GM18511 (cell line): ENCODE measurements at regions not wholly inside any gene's neighbourhood (a gene's known extent, or its start where the extent isn't known, plus 50 kb on each side); places are given as distances from the start of the nearest gene placed in this dataset.

ENCODE experiments used
- ATAC-seq: cut with Tn5 transposase; IDR thresholded peaks from one replicate; pipeline ENCODE4 v1.9.1; 2021; ENCODE audit warnings: mild to moderate bottlenecking, moderate library complexity; ENCODE audit not compliant: unreplicated experiment

DNA sequence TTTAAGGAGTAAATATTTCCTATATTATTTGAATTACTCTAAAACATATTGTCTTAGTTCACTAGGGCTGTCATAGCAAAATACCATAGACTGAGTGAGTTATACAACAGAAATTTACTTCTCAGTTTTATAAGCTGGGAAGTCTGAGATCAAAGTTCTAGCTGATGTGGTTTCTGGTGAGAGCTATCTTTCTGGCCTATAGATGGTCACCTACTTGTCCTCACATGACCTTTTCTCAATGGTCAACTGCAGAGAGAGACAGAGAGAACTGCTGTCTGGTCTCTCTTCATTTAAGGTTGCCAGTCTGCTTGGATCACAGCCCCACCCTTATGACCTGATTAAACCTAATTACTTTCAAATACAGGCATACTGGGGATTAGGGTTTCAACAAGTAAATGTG, 490.9 kb downstream of the FBXO15 start:
- ATAC-seq = no peak

GRCh38 chr18:73653827-73654226, 493.8 kb downstream of the FBXO15 start:
- ATAC-seq = no peak

DNA sequence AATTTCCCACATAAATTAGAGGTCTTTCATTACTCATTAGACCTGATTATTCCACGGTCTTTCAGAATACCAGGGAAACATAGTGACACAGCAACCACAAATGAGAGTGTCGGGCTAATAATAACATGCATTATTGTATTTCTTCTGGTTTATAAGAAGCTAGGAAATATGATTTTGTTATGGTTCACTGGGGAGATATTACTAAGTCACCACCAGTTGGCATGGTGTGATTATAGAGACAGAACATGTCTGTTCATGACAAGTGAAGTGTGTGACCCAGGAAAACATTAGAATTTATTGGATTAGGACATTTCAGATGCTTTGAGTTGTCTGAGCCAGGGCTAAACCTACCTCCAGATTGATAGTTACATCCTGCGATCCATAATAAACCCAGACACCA, 494.4 kb downstream of the FBXO15 start:
- no peak for ATAC-seq

DNA sequence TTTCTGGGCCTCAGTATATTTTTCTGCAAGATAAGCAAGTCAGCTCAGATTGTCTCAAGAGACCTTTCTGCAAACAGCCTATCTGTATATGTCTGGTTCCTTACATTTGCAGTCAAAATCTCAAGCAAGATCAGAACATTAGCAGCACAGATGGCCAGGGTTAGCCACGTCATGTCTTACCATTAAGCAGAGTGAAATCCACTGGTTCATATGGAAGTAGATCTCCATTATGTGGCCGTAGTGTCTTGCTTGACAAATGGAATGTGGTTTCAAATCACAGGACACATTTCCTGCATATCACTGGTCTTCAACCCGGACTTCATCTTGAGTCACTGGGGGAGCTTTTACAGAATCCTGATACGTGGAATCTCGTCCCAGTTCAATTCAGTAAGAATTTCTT, 500.2 kb downstream of the FBXO15 start:
- no peak for ATAC-seq

DNA sequence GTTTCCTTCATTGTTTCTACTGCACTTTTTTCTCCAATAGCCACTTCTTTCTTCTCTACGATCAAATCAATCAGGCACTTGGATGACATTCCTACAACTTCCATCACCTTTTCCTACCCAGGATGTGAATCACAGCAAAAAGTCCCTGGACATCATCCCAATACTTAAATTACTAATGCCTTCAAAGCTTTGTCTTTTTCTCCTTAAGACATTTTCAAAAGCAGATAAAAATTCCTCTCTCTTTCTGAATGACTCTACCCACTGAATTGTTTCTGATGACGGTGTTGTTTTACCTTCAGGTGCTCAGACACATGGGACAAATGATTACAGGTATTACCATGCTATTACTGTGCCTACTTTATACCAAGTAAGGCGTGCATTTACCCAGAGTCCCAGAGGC, 500.9 kb downstream of the FBXO15 start:
- ATAC-seq = no peak

DNA sequence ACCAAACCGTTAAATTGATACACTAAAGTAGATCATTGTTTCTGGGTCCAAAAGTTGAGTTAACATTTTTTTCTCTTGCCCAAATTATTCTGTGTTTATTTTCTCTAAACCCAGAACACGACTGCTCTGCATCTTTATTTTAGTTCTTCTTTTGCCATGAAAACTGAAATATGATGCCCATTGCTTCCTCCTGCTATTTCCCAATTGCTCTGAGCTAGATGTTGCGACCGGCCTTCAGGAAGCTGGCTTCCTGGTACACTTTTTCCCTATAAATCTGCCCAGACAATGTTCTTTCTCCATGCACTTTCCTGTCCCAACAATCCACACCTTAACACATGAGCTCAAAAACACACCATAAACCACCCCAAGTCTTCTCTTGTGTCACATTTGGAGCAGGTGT, 501.4 kb downstream of the FBXO15 start:
- no peak for ATAC-seq

DNA sequence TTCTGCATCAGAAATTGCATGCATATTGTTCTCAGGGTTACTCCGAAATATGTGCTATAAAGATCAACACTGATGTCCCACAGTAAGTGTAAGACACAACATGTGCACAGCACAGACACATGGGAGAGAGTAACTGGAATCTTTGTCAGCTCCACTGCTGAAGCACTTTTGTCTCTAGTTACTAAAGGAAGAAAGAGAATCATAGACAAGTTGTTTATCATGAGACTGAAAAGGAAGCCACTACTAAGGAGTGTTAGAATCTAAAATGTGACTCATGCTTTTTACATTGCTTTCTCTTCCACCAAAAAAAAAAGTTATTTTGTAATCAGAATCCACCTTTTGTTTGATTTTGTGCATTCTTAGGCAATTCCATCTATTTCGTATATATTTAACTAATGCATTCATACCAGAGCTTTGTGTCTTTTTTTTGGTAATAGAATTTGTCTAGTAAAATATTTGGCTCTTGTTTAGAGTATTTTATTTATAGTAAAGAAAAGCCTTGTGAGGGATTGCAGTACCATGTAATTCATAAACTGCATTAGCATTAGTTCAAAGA, 502.4 kb downstream of the FBXO15 start:
- no peak for ATAC-seq

GRCh38 chr18:73639788-73640187, 507.8 kb downstream of the FBXO15 start:
- ATAC-seq = no peak

DNA sequence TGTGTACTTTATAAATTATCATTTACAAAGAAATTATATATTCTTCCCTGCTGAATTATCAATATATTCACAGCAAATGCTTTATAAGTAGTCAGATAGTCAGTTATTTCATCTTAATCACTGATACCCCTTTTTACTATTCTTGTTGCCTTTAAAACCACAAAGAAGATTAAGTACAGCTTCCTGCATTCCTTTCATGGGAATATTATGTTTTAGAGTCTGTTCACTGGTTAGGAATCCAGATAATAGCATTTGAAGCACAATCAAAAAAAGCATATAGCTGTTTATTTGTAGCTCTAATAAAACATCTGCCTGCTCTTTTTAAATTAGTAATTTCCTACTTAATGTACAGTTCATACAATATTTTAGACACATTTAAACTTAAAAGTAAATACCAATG, 508.9 kb downstream of the FBXO15 start:
- ATAC-seq = no peak

- no peak for ATAC-seq
Observed at GRCh38 chr18:73636355-73636754, 511.3 kb downstream of the FBXO15 start.

DNA sequence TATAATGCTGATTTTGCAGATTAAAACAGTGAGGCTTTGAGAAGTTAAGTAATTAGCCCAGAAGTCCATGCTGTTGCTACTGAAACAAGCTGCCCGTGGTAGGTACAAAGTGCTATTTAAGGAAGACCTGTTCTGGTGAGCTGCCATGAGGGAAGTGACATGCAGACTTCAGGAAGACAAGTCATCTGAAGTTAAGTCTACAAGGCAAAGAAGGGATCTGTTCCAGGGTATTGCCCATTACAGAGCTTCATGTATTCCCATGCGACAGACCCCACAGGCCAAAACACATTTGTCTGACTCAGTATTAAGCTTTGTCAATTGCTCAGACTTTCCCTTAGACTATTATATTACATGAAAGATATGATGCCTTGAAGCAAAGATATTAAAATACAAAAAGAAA, 520.8 kb downstream of the FBXO15 start:
- no peak for ATAC-seq

- ATAC-seq = no peak
Observed at GRCh38 chr18:73626221-73626620, 521.4 kb downstream of the FBXO15 start.

GRCh38 chr18:73621091-73621490, 526.5 kb downstream of the FBXO15 start:
- ATAC-seq = no peak

DNA sequence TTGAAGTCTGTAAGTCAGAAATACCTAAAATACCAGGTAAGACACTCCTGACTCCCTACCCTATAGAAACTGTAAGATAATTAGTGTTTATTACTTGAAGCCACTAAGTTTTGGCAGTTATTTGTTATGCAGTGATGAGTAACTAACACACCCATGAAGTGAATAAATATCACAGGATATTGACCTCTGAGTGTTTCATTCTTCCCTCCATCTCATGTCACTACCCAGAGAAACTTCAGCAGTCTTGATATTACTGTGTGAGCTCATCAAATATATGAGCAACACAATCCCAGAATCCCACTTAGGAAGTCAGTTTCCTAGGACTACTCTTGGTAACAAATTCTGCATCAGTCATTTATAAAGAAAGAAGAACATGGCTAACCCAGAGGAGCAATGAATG, 529.7 kb downstream of the FBXO15 start:
- ATAC-seq = no peak

- ATAC-seq = no peak
Observed at GRCh38 chr18:73615506-73615905, 532.1 kb downstream of the FBXO15 start.

DNA sequence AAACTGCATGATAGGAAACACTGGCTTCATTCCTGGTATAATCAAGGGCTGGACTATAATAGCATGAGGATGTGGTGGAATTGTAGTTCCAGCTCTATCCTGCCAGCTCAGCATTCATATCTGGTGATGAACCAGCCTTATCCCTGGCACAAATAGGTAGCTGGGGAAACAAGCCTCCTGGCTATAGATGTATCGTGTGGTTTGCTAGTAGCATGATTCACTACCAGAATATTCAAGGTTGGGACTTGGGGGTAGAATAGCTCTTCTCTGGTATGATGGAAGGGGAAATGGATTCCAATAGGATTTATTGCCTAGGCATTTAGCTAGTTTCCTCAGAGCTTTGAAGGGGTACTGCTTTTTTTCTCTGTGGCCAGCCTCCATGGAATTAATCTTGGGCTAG, 532.8 kb downstream of the FBXO15 start:
- no peak for ATAC-seq

DNA sequence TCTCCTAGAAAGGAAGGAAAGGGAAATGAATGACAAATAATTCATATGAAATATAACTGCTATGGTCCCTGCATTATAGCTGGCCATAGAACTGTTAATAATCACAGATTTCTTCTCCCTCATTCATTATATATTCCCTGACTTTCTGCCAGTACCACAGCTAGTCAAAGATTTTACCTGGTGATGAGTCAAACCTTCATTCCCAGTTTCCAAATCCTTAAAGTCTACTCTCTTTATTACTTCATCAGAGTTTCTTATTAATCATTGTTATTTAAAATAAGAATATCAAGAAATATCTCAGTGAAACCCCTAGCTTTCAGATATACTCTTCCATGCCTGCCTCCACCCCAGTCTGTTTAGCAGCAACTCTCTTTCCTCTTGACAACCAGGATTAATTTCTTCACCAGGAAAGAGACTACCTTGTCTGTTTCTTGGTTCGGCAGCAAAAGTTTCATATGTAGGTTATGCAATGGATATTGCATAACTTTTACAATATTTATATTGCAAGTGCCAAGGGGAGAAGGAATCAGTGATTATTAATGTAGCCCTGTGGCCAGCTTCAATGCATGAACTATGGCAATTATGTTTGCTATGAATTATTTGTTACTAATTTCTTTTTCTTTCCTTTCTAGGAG, 533.8 kb downstream of the FBXO15 start:
- no peak for ATAC-seq

DNA sequence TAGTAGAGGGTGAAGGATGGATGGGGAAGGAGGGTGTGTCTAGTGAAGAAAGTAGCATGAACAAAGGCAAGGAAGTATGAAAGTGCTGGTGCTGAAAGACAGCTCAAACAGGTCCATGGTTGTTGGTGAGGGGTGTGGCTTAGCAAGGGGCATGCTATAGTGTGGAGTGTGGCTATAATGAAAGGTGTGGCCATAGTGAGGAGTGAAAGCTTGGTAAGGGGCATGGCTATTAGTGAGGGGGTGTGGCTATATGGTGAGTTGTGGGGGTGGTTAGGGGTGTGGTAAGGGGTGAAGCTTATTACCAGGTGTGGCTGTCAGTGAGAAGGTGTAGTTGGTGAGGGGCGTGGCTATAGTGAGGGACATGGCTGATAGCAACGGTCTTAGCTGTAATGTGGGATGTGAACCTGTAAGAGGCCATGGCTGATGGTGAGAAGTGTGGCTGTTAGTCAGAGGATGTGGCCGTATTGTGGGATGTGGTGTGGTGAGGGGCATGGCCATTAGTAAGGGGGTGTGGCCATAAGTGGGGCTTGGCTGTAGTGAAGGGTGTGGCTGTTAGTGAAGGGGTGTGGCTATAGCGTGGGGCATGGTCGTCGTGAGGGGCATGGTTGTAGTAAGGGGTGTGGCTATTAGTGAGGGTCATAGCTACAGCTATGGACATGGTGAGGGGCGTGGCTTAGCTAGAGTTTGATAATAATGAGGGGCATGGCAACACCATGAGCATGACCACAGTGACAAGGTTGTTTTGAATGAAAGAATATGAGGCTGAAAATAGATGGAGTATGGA, 549.6 kb downstream of the FBXO15 start:
- no peak for ATAC-seq

DNA sequence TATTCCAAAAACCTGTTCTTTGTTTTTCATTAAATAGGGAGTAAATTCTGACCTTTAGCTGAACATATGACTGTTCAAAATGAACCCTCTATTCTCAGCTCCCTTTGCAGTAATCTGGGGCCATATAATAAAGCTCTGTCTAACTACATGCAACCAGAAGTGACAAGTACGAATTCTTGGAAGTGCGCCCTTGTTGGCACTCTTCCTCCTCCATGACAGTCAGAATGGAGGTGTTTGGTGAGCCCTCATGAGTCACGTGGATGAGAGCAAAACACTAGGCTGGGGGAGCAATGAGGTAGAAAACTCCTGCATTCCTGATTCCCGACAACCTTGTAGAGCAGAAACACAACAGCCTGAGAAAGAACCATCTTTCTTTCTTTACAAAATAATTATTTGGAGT, 552.9 kb downstream of the FBXO15 start:
- ATAC-seq = no peak

DNA sequence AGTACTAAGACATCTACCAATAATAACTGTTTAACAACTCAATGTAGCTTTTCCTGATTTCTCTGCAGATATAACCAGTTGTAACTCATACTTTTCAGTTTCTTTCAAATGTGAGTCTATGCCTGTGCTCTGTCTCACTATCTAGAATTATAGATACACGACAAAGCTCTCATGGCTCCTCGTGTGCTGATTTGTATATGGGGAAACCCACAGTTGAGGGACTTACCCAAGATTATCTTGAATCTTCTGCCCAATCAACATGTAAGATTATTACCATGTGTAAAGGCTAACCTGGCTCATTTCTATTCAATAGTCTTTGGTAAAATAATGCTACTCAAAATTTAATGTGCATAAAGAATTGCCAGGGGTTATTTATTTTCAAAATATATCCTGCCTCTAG, 554.4 kb downstream of the FBXO15 start:
- ATAC-seq = no peak

GRCh38 chr18:73590950-73591349, 556.7 kb downstream of the FBXO15 start:
- ATAC-seq = no peak

DNA sequence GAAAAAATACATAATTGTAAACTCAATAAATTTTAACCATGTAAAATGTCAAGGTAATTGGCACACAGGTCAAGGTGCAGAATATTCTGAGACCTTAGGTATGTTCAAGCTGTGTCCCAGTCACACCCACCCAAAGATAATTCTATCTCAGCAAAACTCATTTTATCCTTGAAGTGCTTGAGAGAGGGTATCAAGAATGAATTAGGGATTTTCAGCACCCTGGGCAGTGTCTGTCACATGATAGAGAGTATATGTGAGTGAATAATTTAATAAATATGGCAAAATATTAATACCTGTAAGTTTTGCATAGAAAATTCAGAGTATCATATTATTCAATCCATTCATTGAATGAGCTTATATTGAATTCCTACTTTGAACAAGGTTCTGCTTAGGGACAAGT, 567.9 kb downstream of the FBXO15 start:
- ATAC-seq = no peak
